ENCODE measurements at regions not wholly inside any gene's neighbourhood (a gene's known extent, or its start where the extent isn't known, plus 50 kb on each side); places are given as distances from the start of the nearest gene placed in this dataset.

GRCh38 chrX:120768254-120768653, 107.4 kb downstream of the CT47B1 start:
- TF ChIP-seq CTCF (IDR thresholded peaks at IDR 0.05 in 2 of 3, conservative IDR thresholded peaks at IDR 0.05 in 1 of 3; ENCODE audit: borderline replicate concordance in 1 of 3, insufficient read depth in 1 of 3, low read depth in 2 of 3, low read length in 2 of 3) = no peak
- TF ChIP-seq EZH2phosphoT487 (IDR thresholded peaks at IDR 0.05; ENCODE audit: borderline replicate concordance) = no peak
- no peak for TF ChIP-seq POLR2A (IDR thresholded peaks at IDR 0.05; ENCODE audit: borderline replicate concordance, extremely low read depth, insufficient read depth, insufficient read length)
- no peak for TF ChIP-seq POLR2AphosphoS5 (IDR thresholded peaks at IDR 0.05; ENCODE audit: low read depth, low read length)
- no peak for TF ChIP-seq YY1 (IDR thresholded peaks at IDR 0.05; ENCODE audit: extremely low read depth, insufficient replicate concordance, low read depth, low read length)

Measured in HCT116 (cell line).